ENCODE measurements at regions not wholly inside any gene's neighbourhood (a gene's known extent, or its start where the extent isn't known, plus 50 kb on each side); places are given as distances from the start of the nearest gene placed in this dataset.

- no peak for TF ChIP-seq NFKB2 (CRISPR knock-in tag; IDR thresholded peaks at IDR 0.05; ENCODE audit: borderline replicate concordance)
- TF ChIP-seq NFE2 (CRISPR knock-in tag; IDR thresholded peaks at IDR 0.05) = no peak
- TF ChIP-seq ZBTB21 (CRISPR knock-in tag; IDR thresholded peaks at IDR 0.05) = no peak
- no peak for TF ChIP-seq CTCF (CRISPR knock-in tag; IDR thresholded peaks at IDR 0.05)
These were observed 120.6 kb upstream of the FBXO11 start for GRCh38 chr2:48026865-48027264.
